ENCODE measurements at regions not wholly inside any gene's neighbourhood (a gene's known extent, or its start where the extent isn't known, plus 50 kb on each side); places are given as distances from the start of the nearest gene placed in this dataset.

GRCh38 chr11:106228996-106229395, 151.5 kb downstream of the AASDHPPT start:
- intact Hi-C loops (cut with micrococcal nuclease): no loop called here
- H3K27ac Mint-ChIP-seq: no peak overlapping the region
- H3K27me3 Mint-ChIP-seq (ENCODE audit: insufficient read depth): no peaks in the 10 kb centered on the region
- no peaks in the 10 kb centered on the region for H3K36me3 Mint-ChIP-seq (ENCODE audit: low read depth)
- H3K4me3 Mint-ChIP-seq: no peak overlapping the region
- no peaks in the 10 kb centered on the region for H3K4me1 Mint-ChIP-seq (ENCODE audit: low read depth)
- H3K9me3 Mint-ChIP-seq: peaks cover 15% of the 10 kb centered on the region
- no peak for DNase-seq (ENCODE audit: low spot score)

DNA sequence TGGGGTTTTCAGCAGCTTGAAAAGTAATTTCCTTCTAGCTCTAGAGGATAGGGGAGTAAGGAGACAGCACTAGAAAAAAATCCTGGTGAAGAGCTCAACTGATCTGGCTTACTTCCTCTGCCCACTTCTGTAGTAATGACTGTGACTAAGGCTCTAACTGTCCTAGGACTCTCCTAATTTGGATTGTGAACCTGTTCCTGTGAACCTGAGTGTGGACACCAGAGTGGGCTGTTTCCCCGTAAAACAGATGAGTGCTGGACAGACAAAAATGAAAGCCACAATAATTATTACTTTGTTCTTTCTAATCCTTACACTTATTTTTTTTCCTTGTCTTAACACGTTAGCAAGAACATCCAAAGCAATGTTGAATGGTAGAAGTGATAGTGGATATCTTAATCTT, 154.1 kb downstream of the AASDHPPT start:
- Mint-ChIP-seq H3K4me1 (ENCODE audit: low read depth) (no peaks in the 10 kb centered on the region), H3K36me3 (ENCODE audit: low read depth) (no peaks in the 10 kb centered on the region), H3K27ac (no peak overlapping the region), H3K9me3 (peaks cover 15% of the 10 kb centered on the region), H3K4me3 (no peak overlapping the region), H3K27me3 (ENCODE audit: insufficient read depth) (no peaks in the 10 kb centered on the region)
- intact Hi-C loops (cut with micrococcal nuclease): no loop called here
- DNase-seq (ENCODE audit: low spot score): no peak

DNA sequence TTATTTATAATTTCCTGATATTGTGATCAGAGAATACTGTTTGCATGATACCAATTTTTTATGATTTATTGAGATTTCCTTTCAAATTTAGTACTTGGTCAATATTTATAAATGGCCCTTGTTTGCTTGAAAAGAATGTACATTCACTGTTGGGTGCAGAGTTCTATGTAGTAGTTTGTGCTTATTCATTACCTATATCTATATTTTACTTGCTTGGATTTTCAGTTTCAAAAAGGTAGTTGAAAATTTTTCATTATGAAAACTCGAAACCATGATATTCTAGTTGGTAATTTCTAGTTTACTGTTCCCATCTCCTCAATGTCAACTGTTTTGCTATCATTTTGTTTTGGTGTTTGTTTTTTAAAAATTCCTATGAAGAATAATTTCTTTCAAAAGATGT, 155.7 kb downstream of the AASDHPPT start:
- DNase-seq (ENCODE audit: low spot score): no peak
- Mint-ChIP-seq H3K4me1 (ENCODE audit: low read depth) (no peaks in the 10 kb centered on the region), H3K4me3 (no peak overlapping the region), H3K36me3 (ENCODE audit: low read depth) (no peaks in the 10 kb centered on the region), H3K27ac (no peak overlapping the region), H3K9me3 (peaks cover 12% of the 10 kb centered on the region), H3K27me3 (ENCODE audit: insufficient read depth) (no peaks in the 10 kb centered on the region)
- intact Hi-C loops (cut with micrococcal nuclease): no loop called here

GRCh38 chr11:106234794-106235193, 157.3 kb downstream of the AASDHPPT start:
- no peak for DNase-seq (ENCODE audit: low spot score)
- intact Hi-C loops (cut with micrococcal nuclease): no loop called here
- Mint-ChIP-seq H3K4me1 (ENCODE audit: low read depth) (no peaks in the 10 kb centered on the region), H3K4me3 (no peak overlapping the region), H3K27me3 (ENCODE audit: insufficient read depth) (no peaks in the 10 kb centered on the region), H3K36me3 (ENCODE audit: low read depth) (no peaks in the 10 kb centered on the region), H3K27ac (no peak overlapping the region), H3K9me3 (peaks cover 6% of the 10 kb centered on the region)

GRCh38 chr11:106236295-106236694, 158.8 kb downstream of the AASDHPPT start:
- intact Hi-C loops (cut with micrococcal nuclease): no loop called here
- Mint-ChIP-seq H3K27me3 (ENCODE audit: insufficient read depth) (no peaks in the 10 kb centered on the region), H3K27ac (no peak overlapping the region), H3K4me1 (ENCODE audit: low read depth) (no peaks in the 10 kb centered on the region), H3K36me3 (ENCODE audit: low read depth) (no peaks in the 10 kb centered on the region), H3K4me3 (no peak overlapping the region), H3K9me3 (no peaks in the 10 kb centered on the region)
- DNase-seq (ENCODE audit: low spot score): no peak

DNA sequence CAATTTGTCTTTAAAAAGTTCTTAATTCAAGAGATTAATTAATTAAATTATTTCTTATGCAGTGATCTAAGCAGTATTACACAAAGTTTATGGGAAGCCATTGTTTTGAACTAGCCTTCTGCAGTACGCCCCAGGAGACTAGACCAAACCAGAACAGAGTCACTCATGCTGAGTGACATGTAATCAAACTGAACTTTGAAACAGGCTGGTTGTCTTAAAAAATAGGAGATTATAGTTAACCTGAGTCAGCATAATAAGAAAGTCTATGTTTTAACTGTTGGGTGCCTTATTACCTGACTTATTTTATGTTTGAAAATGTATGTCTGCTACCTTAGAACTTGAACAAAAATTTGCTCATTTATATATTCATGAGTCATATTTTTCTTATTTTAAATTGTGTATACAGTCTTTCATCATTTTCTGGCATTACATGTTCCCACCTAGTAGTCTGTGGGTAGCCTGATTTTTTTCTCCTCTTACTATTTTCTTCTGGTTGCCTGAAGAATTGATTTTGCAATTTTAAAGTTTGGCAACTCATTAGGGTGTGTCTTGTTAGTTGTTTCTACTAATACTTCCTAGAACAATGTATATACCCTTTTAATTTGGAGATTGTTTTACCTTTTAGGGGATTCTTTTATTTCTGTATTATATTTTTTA, 161.4 kb downstream of the AASDHPPT start:
- Mint-ChIP-seq H3K27ac (no peak overlapping the region), H3K9me3 (no peaks in the 10 kb centered on the region), H3K4me1 (ENCODE audit: low read depth) (no peaks in the 10 kb centered on the region), H3K36me3 (ENCODE audit: low read depth) (no peaks in the 10 kb centered on the region), H3K4me3 (no peak overlapping the region), H3K27me3 (ENCODE audit: insufficient read depth) (no peaks in the 10 kb centered on the region)
- intact Hi-C loops (cut with micrococcal nuclease): no loop called here
- no peak for DNase-seq (ENCODE audit: low spot score)

DNA sequence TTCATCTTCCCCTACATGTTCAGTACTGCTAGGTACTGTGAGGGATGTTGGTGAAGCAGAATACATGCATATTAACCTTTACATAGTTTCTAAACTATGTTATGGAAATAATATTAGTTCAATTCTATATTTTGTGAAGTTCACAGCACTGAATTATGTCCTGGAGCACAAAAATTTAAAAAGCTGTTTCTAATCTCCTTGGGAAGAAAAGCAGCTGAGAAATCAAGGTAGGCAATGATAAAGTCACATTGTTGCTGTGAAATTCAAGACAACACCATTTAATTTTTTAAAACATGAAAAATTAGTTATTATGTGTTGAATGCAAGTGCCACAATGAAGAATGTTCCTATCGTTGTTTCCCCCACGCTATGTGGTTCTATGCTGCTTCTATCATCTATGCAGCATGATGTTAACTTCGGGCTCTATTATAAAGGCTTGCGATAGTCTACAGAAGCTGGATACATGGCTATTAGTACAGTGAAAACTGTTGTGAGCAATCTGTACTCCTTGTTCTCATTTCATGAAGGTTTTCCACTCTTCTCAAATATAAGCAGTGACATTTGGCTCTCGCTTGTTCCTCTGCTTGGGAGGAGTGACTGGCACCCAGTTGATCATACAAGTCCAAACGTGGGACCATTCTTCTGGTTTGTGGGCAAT, 164.3 kb downstream of the AASDHPPT start:
- Mint-ChIP-seq H3K36me3 (ENCODE audit: low read depth) (no peaks in the 10 kb centered on the region), H3K27me3 (ENCODE audit: insufficient read depth) (no peaks in the 10 kb centered on the region), H3K9me3 (peaks cover 8% of the 10 kb centered on the region), H3K4me1 (ENCODE audit: low read depth) (no peaks in the 10 kb centered on the region), H3K27ac (no peak overlapping the region), H3K4me3 (no peak overlapping the region)
- DNase-seq (ENCODE audit: low spot score): no peak
- intact Hi-C loops (cut with micrococcal nuclease): no loop called here

DNA sequence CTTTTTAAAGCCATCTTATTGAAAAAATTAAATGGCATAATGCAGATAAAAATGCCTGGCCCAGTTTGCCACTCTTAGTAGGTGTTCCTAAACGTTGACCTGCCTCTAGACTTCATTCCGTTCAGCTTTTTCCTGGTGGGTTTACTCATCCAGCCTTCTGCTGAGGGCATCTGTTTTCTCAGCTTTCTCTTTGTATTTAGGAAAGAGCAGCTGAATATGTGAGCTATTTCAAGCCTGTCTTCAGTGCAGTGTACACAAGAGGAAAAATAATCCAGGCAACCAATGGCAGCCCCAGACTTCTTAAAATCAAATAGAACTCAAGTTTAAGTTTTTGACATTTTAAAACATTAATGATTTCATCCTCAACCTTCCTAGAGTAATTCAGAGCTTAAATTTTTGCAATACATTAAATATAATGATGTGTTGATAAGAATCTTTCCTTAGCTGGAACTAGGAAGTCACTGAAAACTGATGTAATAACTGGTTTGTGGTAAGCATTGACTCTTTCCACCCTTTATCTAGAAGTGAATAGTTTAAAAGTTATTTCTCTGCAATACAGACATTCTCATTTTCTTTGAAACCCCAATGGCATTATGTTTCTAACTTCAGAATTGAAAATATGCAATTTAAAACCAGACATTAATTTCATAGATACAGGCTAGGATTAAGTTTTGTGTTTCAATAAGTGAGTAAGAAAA, 165.4 kb downstream of the AASDHPPT start:
- H3K36me3 Mint-ChIP-seq (ENCODE audit: low read depth): no peaks in the 10 kb centered on the region
- no peak overlapping the region for H3K4me3 Mint-ChIP-seq
- peaks cover 14% of the 10 kb centered on the region for H3K9me3 Mint-ChIP-seq
- no peaks in the 10 kb centered on the region for H3K27me3 Mint-ChIP-seq (ENCODE audit: insufficient read depth)
- H3K27ac Mint-ChIP-seq: no peak overlapping the region
- intact Hi-C loops (cut with micrococcal nuclease): no loop called here
- no peak for DNase-seq (ENCODE audit: low spot score)
- no peaks in the 10 kb centered on the region for H3K4me1 Mint-ChIP-seq (ENCODE audit: low read depth)

DNA sequence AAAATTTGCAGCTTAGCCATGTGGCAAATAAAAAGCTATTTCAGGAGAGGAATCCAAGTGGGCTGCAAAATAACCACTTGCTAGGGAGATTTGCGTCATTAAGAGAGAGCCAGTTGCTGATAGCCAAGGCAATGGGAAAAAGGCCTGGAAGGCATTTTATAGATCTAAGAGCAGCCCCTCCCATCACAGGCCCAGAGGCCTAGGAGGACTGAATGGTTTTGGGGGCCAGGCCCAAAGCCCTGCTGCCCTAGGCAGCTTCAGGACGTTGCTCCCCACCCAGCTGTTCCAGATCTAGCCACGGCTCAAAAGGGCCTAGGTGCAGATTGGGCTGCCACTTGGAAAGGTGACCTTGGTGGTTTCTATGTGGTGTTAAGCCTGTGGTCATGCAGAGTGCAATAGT, 169.0 kb downstream of the AASDHPPT start:
- H3K27ac Mint-ChIP-seq: no peak overlapping the region

DNA sequence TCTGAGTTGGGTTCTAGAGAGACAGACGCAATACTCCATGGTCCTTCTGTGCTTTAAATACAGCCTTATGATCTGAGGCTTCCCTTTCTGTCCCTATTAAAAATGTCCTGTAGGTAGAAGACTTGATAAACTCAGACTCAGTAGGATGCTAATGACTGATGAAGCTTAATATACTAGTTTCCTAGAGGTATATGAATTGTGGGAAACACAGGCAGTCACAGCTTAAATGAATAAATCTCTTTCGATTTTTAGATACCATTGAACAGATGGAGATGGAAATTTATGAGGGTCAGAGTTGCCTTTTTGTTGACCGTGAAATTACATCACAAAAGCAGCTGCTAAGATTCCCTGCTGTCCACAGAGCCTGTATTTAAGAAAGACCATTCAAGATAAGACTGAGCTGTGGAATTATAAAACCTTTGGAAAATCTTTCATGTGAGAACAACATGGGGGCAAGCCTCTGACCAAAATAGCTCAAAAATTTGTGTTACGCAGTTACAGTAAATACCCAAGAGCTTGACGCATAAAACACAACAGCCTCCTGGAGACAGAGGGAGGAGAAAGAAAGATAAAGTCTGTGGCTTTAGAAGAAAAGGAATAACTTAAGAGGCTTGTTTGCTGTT, 172.3 kb downstream of the AASDHPPT start:
- no peaks in the 10 kb centered on the region for H3K36me3 Mint-ChIP-seq (ENCODE audit: low read depth)
- no peaks in the 10 kb centered on the region for H3K27me3 Mint-ChIP-seq (ENCODE audit: insufficient read depth)
- DNase-seq (ENCODE audit: low spot score): no peak
- intact Hi-C loops (cut with micrococcal nuclease): no loop called here
- no peak overlapping the region for H3K4me3 Mint-ChIP-seq
- H3K4me1 Mint-ChIP-seq (ENCODE audit: low read depth): no peaks in the 10 kb centered on the region
- H3K27ac Mint-ChIP-seq: no peak overlapping the region
- peaks cover 19% of the 10 kb centered on the region for H3K9me3 Mint-ChIP-seq

More for the DNA sequence above, 169.0 kb downstream of the AASDHPPT start:
- intact Hi-C loops (cut with micrococcal nuclease): no loop called here
- DNase-seq (ENCODE audit: low spot score): no peak
- H3K27me3 Mint-ChIP-seq (ENCODE audit: insufficient read depth): no peaks in the 10 kb centered on the region
- H3K9me3 Mint-ChIP-seq: peaks cover 19% of the 10 kb centered on the region
- H3K4me3 Mint-ChIP-seq: no peak overlapping the region
- H3K36me3 Mint-ChIP-seq (ENCODE audit: low read depth): no peaks in the 10 kb centered on the region
- H3K4me1 Mint-ChIP-seq (ENCODE audit: low read depth): no peaks in the 10 kb centered on the region

DNA sequence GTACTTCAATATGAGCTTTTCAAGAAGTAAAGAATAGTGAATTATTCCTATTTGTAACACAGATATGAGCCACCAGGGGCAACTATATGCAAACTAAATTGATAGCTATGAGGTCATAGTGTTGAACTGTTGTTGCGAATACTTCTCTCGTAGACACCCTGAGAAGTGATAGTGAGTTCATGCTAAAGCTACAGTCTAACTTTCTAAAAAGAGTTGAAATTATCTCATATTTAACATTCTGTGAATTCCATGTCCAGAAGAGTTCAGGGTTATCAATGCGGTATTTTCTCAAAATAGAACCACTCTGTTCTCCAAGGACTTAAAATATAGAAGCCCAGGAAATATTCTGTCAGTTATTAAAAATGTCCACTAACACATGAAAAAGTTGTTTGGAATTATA, 185.4 kb downstream of the AASDHPPT start:
- intact Hi-C loops (cut with micrococcal nuclease): loop anchor here (5.0 kb wide), 1 partner anchor 616 kb away; no protein-coding TSS in a partner anchor
- DNase-seq (ENCODE audit: low spot score): no peak
- H3K4me3 Mint-ChIP-seq: no peak overlapping the region
- H3K27ac Mint-ChIP-seq: no peak overlapping the region
- no peaks in the 10 kb centered on the region for H3K27me3 Mint-ChIP-seq (ENCODE audit: insufficient read depth)
- no peaks in the 10 kb centered on the region for H3K36me3 Mint-ChIP-seq (ENCODE audit: low read depth)
- peaks cover 6% of the 10 kb centered on the region for H3K9me3 Mint-ChIP-seq
- H3K4me1 Mint-ChIP-seq (ENCODE audit: low read depth): no peaks in the 10 kb centered on the region

GRCh38 chr11:106263527-106263926, 186.1 kb downstream of the AASDHPPT start:
- DNase-seq (ENCODE audit: low spot score): no peak
- Mint-ChIP-seq H3K36me3 (ENCODE audit: low read depth) (no peaks in the 10 kb centered on the region), H3K27ac (no peak overlapping the region), H3K4me3 (no peak overlapping the region), H3K9me3 (peaks cover 9% of the 10 kb centered on the region), H3K4me1 (ENCODE audit: low read depth) (no peaks in the 10 kb centered on the region), H3K27me3 (ENCODE audit: insufficient read depth) (no peaks in the 10 kb centered on the region)
- intact Hi-C loops (cut with micrococcal nuclease): loop anchor here (5.0 kb wide), 1 partner anchor 616 kb away; no protein-coding TSS in a partner anchor

- Mint-ChIP-seq H3K4me3 (no peak overlapping the region), H3K27ac (no peak overlapping the region), H3K36me3 (ENCODE audit: low read depth) (no peaks in the 10 kb centered on the region), H3K9me3 (peaks cover 16% of the 10 kb centered on the region), H3K27me3 (ENCODE audit: insufficient read depth) (no peaks in the 10 kb centered on the region), H3K4me1 (ENCODE audit: low read depth) (no peaks in the 10 kb centered on the region)
- no peak for DNase-seq (ENCODE audit: low spot score)
- intact Hi-C loops (cut with micrococcal nuclease): no loop called here
Observed at GRCh38 chr11:106271086-106271485, 193.6 kb downstream of the AASDHPPT start.

All from activated T-helper 1 cell treated with anti-CD3 and anti-CD28 coated beads, Interleukin-12 subunit alpha, Interleukin-12 subunit beta, Interleukin-2, Interleukin-4 antibody, amounts not matched to agents 30 ng/mL and 10 ng/mL and 1 ng/mL, durations not matched to agents 14 hours and 24 hours and 36 hours (primary cell).